HUES48 (cell line): ENCODE measurements at regions not wholly inside any gene's neighbourhood (a gene's known extent, or its start where the extent isn't known, plus 50 kb on each side); places are given as distances from the start of the nearest gene placed in this dataset.

Experiments
- H3K27ac ChIP-seq: one replicate; pipeline ENCODE4 v1.7.0; 2013; ENCODE audit warnings: low read depth, low read length, inconsistent platforms
- H3K27me3 ChIP-seq: 2 replicates; pipeline ENCODE4 v1.6.1; 2013; ENCODE audit warnings: mild to moderate bottlenecking, low read length; ENCODE audit not compliant: control insufficient read depth, insufficient read depth
- H3K36me3 ChIP-seq: 2 replicates; pipeline ENCODE4 v1.6.1; 2013; ENCODE audit warnings: low read length; ENCODE audit not compliant: control insufficient read depth, insufficient read depth
- H3K4me1 ChIP-seq: 2 replicates; pipeline ENCODE4 v1.6.1; 2013; ENCODE audit warnings: mild to moderate bottlenecking, low read length; ENCODE audit not compliant: control insufficient read depth, insufficient read depth
- H3K4me3 ChIP-seq: 2 replicates; pipeline ENCODE4 v1.5.1; 2013; ENCODE audit warnings: mild to moderate bottlenecking, low read depth, low read length
- H3K9ac ChIP-seq: 2 replicates; pipeline ENCODE4 v1.6.1; 2013; ENCODE audit warnings: mild to moderate bottlenecking, low read depth, low read length, moderate library complexity
- H3K9me3 ChIP-seq: 2 replicates; pipeline ENCODE4 v1.6.1; 2013; ENCODE audit warnings: low read length; ENCODE audit not compliant: control insufficient read depth, insufficient read depth

GRCh38 chr14:101235335-101236103 is 325.8 kb upstream of the DIO3 start:
- Histone ChIP-seq H3K4me3 (no peak overlapping the region), H3K4me1 (no peaks in the 10 kb centered on the region)

GRCh38 chr14:101236496-101237251 is 324.6 kb upstream of the DIO3 start:
- Histone ChIP-seq H3K9me3 (no peaks in the 10 kb centered on the region), H3K4me1 (no peaks in the 10 kb centered on the region), H3K9ac (no peak overlapping the region), H3K36me3 (no peaks in the 10 kb centered on the region), H3K27ac (no peak overlapping the region), H3K4me3 (no peak overlapping the region), H3K27me3 (no peaks in the 10 kb centered on the region)

More at GRCh38 chr14:101235335-101236103, 325.8 kb upstream of the DIO3 start:
- Histone ChIP-seq H3K9me3 (no peaks in the 10 kb centered on the region), H3K27me3 (no peaks in the 10 kb centered on the region), H3K9ac (no peak overlapping the region), H3K36me3 (no peaks in the 10 kb centered on the region), H3K27ac (no peak overlapping the region)

GRCh38 chr14:101237252-101237616 is 324.1 kb upstream of the DIO3 start:
- Histone ChIP-seq H3K9me3 (no peaks in the 10 kb centered on the region), H3K27me3 (no peaks in the 10 kb centered on the region), H3K4me3 (no peak overlapping the region), H3K36me3 (no peaks in the 10 kb centered on the region), H3K27ac (no peak overlapping the region), H3K9ac (no peak overlapping the region), H3K4me1 (peaks cover 4% of the 10 kb centered on the region; the same call in 1 of the 2 replicates)

GRCh38 chr14:101239065-101239464 is 322.2 kb upstream of the DIO3 start:
- H3K36me3 ChIP-seq: no peaks in the 10 kb centered on the region
- no peaks in the 10 kb centered on the region for H3K27me3 ChIP-seq
- no peaks in the 10 kb centered on the region for H3K9me3 ChIP-seq
- no peak overlapping the region for H3K27ac ChIP-seq
- no peak overlapping the region for H3K9ac ChIP-seq
- H3K4me1 ChIP-seq: peaks cover 4% of the 10 kb centered on the region; the same call in 1 of the 2 replicates
- no peak overlapping the region for H3K4me3 ChIP-seq

GRCh38 chr14:101241147-101241546 is 320.1 kb upstream of the DIO3 start:
- Histone ChIP-seq H3K4me3 (no peak overlapping the region), H3K27ac (no peak overlapping the region), H3K9ac (no peak overlapping the region), H3K36me3 (no peaks in the 10 kb centered on the region), H3K4me1 (peaks cover 4% of the 10 kb centered on the region; the same call in 1 of the 2 replicates), H3K27me3 (no peaks in the 10 kb centered on the region), H3K9me3 (no peaks in the 10 kb centered on the region)

GRCh38 chr14:101241807-101242278 is 319.5 kb upstream of the DIO3 start:
- H3K9me3 ChIP-seq: no peaks in the 10 kb centered on the region
- H3K27ac ChIP-seq: no peak overlapping the region
- H3K36me3 ChIP-seq: no peaks in the 10 kb centered on the region
- H3K4me1 ChIP-seq: peaks cover 4% of the 10 kb centered on the region; the same call in 1 of the 2 replicates
- H3K9ac ChIP-seq: no peak overlapping the region
- H3K4me3 ChIP-seq: no peak overlapping the region
- no peaks in the 10 kb centered on the region for H3K27me3 ChIP-seq

GRCh38 chr14:101242442-101243385 is 318.6 kb upstream of the DIO3 start:
- Histone ChIP-seq H3K27ac (no peak overlapping the region), H3K4me1 (peaks cover 4% of the 10 kb centered on the region; the same call in 1 of the 2 replicates), H3K9me3 (no peaks in the 10 kb centered on the region), H3K36me3 (no peaks in the 10 kb centered on the region), H3K4me3 (no peak overlapping the region), H3K9ac (no peak overlapping the region), H3K27me3 (no peaks in the 10 kb centered on the region)

- Histone ChIP-seq H3K4me1 (peaks cover 4% of the 10 kb centered on the region; the same call in 1 of the 2 replicates), H3K27ac (no peak overlapping the region), H3K36me3 (no peaks in the 10 kb centered on the region), H3K4me3 (no peak overlapping the region), H3K9ac (no peak overlapping the region), H3K27me3 (no peaks in the 10 kb centered on the region), H3K9me3 (no peaks in the 10 kb centered on the region)
These were observed 317.5 kb upstream of the DIO3 start for GRCh38 chr14:101243587-101244338.

- no peaks in the 10 kb centered on the region for H3K9me3 ChIP-seq
- H3K27ac ChIP-seq: no peak overlapping the region
- H3K36me3 ChIP-seq: no peaks in the 10 kb centered on the region
- no peaks in the 10 kb centered on the region for H3K27me3 ChIP-seq
- no peak overlapping the region for H3K4me3 ChIP-seq
- no peaks in the 10 kb centered on the region for H3K4me1 ChIP-seq
- H3K9ac ChIP-seq: no peak overlapping the region
These were observed 314.1 kb upstream of the DIO3 start for GRCh38 chr14:101246894-101247841.
